NCI-H1694 treated with DMSO at 0.1 percent for 48 hours (cell line): ENCODE measurements at regions not wholly inside any gene's neighbourhood (a gene's known extent, or its start where the extent isn't known, plus 50 kb on each side); places are given as distances from the start of the nearest gene placed in this dataset.
"Not testable (repeated sequence)": the region's sequence is repeated elsewhere in the genome, so short reads cannot be mapped to it uniquely, and the experiment has no call there.

Source experiments
- DNase-seq: peaks from one replicate; lab custom pipeline; 2025; lab: John Stamatoyannopoulos, UW

DNA sequence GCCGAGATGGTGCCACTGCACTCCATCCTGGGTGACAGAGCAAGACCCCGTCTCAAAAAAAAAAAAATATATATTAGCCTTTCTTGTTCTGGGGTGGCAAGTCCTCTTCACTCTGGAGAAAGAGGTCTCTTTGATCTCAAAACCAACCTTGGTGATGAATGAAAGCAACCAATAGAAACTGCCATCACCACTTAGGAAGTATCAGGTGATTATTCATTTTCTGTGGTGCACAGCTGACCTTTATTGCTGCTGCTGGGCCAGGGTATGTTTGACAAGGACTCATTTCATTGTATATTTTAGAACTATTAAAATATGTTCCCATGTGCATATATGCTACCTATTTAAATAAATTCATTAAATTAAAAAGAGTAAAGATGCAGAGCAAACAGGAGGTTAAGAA, 76.0 kb upstream of the KIT start:
- no peak for DNase-seq

DNA sequence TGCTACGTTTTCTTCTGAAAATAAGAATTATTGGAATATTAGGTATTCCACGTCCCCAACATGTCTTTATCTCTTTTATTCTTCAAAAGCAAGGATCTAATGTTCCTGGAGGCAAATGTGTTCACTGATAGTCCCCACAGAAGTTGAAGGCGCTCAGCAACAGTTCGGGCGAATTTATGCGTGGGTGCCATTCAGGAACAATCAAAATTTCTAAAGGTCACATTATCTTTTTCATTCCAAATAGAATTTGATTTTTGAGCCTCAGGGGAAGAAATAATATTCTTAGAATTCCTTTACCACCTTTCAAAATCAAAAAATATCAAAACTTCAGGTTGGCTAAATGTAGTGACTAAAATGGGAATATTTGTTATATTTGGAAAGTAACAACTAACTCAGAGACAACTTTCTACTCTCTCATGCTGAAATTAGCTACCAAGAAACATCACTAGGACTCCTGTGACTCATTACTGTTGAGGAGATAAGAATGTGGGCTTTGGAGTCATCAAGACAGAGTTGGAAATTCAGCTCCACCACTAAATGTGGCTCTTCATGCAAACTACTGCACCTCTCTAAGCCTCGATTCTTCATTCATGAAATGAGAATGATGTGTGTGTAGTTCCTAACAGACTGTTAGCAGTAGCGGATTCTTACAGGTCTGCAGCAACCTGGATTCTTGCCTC, 72.3 kb upstream of the KIT start:
- DNase-seq: no peak

DNA sequence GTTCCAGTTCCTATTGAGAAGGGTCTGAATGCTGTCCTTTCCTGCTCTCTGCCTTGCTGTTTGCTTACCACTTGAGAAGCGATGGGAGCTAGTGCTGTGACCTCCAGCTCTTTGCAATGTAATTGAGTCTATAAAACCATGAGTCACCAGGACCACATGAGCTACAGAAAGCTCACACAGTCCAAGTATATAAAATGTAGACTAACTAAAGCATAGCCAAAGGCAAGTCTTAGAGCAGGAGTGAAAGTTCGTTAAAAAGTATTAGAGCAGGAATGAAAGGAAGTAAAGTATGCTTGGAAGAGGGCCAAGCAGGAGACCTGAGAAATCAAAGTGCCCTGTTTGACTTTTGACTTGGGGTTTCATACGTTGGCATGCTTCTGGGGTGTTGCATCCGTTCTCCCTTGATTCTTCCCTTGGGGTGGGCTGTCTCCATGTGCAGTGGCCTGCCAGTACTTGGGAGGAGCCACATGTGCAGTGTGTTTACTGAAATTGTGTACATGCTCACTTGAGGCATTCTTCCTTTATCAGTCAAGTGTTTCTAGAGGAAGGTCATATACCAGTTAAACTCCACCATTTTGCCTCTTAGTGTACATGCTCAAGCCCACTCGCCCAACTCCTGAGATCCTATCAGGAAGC, 71.3 kb upstream of the KIT start:
- no peak for DNase-seq

DNA sequence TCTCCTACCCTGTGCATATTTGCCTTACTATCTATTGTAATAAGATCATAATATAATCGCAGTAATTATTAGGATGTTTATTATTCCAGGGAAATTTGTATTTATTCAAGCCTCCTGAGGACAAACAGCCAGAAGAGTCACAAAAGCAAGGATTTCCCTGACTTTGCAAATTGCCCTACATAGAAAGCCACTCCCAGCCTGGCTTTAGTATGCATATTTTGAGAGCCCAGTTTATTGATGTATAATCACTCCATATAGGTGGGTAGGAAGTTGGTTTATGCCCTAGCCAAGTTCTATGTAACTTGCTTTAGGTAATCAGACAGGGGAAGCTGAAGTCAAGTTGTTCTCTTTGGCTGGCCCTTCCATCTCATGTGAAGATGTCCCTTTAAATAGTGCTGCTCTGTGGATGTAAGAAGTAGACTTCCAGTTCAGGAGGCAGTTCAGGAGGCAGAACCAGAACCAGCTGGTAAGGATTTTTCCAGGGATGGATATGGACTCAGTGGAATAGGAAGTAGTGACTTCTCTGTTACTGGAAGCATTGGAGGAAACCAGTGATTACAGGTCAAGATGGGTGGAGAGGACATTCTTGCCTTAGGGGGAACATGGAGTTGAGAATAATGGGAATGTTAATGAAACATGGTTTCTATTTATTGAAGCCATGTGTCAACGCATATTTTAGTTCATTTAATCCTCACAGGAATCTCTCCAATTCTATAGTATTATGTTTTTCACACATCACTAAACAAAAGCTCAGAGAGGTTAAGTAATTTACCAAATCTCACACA, 70.5 kb upstream of the KIT start:
- no peak for DNase-seq

DNA sequence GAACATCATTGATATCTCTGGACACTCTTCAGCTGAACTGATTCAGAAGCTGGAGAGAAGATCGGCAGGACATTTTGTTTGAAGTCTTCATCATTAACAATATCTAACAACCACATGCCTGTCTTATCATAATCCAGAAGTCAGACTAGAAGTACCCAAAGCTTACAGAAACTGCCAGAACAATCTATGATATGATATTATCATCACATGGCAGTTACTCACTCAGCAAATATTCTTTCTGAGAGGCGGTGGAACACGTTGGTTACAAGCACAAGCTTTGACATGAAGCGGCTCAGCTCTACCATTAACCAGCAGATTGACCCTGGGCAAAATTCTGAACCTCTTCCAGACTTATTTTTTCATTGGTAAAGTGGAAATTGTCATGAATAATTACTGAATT, 69.4 kb upstream of the KIT start:
- no peak for DNase-seq

DNA sequence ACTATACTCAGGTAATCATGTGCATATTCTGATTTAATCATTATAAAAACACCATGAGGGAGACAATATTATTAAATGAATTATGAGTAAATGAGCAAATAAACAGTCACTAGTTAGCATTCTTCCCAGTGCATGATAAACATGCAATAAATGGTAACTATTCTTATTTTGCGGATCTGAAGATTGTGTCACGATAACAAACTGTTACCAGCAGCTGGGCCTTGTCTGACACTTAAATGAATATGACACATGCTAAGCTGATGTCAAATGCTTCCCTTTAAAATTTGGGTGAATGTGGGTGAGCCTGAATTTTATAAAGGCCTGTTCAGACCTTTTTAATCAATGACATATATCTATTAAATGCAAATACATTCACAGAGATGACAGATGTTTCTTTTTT, 68.2 kb upstream of the KIT start:
- no peak for DNase-seq

DNA sequence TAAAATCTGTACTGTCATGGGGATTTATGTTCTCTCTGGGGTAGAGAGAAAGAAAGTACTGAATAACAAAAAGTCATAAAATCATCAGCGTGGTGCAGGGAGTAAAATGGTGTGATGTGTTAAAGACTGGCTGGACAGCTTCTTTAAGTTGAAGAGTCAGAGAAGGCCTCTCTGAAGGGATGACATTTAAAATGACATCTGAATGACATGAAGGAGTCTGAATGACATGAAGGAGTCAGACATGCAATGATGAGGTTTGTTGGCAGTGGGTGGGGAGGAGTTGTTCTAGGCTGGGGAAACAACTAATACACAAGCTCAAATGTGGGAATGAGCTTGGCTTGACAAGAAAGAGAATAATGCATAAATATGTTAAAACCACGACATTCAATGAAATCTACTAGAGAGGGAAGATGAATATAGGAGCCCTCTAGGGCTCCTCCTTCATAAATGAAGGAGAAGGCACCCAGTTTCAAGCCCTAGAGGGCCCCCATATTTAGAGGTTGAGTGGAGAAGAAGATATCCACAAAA, 63.9 kb upstream of the KIT start:
- no peak for DNase-seq

DNA sequence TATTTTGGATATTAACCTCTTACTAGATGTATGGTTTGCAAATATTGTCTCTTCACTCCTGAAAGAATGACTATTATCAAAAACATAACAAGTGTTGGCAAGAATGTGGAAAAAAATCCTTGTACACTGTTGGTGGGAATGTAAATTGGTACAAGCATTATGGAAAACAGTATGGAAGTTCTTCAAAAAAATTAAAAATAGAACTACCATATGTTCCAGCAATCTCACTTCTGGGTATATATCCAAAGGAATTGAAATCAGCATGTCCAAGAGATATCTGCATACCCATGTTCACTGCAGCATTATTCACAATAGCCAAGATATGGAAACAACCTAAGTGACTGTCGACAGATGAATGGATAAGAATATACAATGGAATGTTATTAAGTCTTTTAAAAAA, 61.6 kb upstream of the KIT start:
- no peak for DNase-seq

DNA sequence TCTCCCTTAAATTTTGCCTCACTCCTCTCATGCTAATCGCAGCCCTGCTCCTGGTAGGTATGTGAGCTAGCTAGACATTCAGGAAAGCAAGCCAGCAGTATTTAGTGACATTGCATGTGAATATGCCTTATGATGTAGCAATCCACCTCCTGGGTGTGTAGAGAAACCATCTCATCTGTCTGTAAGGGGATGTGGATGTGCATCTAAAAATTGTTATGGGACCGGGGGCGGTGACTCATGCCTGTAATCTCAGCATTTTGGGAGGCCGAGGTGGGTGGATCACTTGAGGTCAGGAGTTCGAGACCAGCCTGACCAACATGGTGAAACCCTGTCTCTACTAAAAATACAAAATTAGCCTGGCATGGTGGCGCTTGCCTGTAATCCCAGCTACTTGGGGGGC, 60.1 kb upstream of the KIT start:
- DNase-seq: not testable (repeated sequence)

DNA sequence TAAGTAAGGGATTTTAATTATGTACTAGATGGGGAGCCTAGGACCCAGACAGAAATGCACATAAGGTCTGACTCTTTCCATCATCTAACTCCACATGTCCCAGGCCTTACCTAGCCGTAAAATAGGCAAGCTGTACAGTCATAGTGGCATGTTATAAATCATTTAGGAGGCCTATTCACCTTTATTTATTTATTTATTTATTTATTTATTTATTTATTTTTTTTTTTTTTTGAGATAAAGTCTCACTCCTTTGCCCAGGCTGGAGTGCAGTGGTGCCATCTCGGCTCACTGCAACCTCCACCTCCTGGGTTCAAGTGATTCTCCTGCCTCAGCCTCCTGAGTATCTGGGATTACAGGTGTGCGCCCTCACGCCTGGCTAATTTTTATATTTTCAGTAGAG, 55.6 kb upstream of the KIT start:
- not testable (repeated sequence) for DNase-seq

DNA sequence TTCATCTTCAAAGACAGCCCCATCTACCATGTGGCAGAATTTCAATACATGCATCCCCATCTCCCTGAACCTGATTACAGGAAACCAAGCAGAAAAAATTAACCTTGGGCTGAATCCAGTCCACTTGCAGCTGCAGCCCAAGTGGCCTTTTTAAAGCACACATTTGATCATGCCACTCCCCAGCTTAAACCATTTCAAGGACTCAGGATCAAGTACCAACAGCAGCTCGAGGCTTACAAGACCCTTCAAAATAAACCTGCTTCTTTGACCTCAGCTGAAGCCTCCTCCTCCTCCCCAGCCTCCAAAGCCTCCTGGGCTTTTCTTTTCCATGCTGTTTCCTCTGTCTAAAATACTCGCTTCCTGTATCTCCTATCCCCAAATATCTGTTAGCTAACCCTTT, 50.7 kb upstream of the KIT start:
- no peak for DNase-seq

DNA sequence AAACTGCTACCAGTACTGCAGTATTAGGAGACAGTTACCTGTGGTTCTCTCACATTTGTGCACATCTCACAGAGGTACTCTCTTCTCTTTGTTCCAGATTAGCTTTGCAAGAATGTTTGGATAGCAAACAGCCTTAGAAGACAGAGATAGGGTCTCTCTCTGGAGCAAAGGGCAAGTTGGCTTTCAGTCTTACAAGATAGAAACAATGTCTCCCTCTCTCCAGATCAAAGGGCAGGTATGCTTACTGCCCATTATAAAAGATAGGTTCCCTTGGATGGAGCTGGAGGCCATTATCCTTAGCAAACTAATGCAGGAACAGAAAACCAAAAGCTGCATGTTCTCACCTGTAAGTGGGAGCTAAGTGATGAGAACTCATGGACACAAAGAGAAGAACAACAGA, 50.2 kb upstream of the KIT start:
- DNase-seq: no peak
